Nephron progenitor cell (in vitro differentiated cells): ENCODE measurements at regions not wholly inside any gene's neighbourhood (a gene's known extent, or its start where the extent isn't known, plus 50 kb on each side); places are given as distances from the start of the nearest gene placed in this dataset.

Source experiments
- DNase-seq: peaks from one replicate; pipeline ENCODE4 v3.0.0; 2021
- H3K27ac Mint-ChIP-seq: 2 replicates; pipeline ENCODE4 v1.8.0; 2021; ENCODE audit warnings: mild to moderate bottlenecking, moderate library complexity, mixed read lengths
- H3K27me3 Mint-ChIP-seq: 2 replicates; pipeline ENCODE4 v1.8.0; 2021; ENCODE audit warnings: mild to moderate bottlenecking, low read depth, mixed read lengths; ENCODE audit not compliant: poor library complexity
- H3K36me3 Mint-ChIP-seq: 2 replicates; pipeline ENCODE4 v1.8.0; 2021; ENCODE audit warnings: low read depth, mixed read lengths
- H3K4me1 Mint-ChIP-seq: 2 replicates; pipeline ENCODE4 v1.8.0; 2021; ENCODE audit warnings: mixed read lengths
- H3K4me3 Mint-ChIP-seq: 2 replicates; pipeline ENCODE4 v1.8.0; 2021; ENCODE audit warnings: mild to moderate bottlenecking, moderate library complexity, mixed read lengths
- H3K9me3 Mint-ChIP-seq: 2 replicates; pipeline ENCODE4 v1.8.0; 2021; ENCODE audit warnings: mild to moderate bottlenecking, moderate library complexity, mixed read lengths
- CTCF ChIP-seq: fragments of 200-600 bp; sonication (generic); IDR thresholded peaks from 2 replicates; pipeline ENCODE4 v1.5.0; 2021; ENCODE audit warnings: antibody characterized with exemption

DNA sequence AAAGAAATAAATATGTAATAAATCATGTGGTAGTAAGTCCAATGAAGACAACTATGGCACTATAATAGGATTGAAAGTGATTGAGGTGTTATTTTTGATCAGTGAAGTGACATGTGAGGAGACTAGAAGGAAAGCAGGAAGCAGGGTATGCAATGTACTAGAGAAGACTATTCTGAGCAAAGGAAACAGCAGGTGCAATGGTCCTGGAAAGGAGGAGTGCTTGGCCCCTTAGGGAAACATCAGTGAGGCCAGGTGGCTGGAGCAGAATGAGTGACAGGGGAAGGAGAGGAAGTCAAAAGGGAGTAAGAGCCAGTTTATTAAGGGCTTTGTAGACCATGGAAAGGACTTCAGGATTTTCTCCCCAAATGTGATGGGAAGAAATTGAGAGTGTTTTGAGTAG, 207.6 kb upstream of the HCCS start:
- Mint-ChIP-seq H3K4me1 (no peaks in the 10 kb centered on the region), H3K27me3 (no peaks in the 10 kb centered on the region), H3K27ac (no peak overlapping the region), H3K9me3 (peaks cover 30% of the 10 kb centered on the region), H3K4me3 (no peak overlapping the region), H3K36me3 (peaks cover 5% of the 10 kb centered on the region)
- no peak for TF ChIP-seq CTCF
- no peak for DNase-seq

GRCh38 chrX:10904220-10904619, 206.9 kb upstream of the HCCS start:
- H3K27ac Mint-ChIP-seq = no peak overlapping the region
- peaks cover 5% of the 10 kb centered on the region for H3K36me3 Mint-ChIP-seq
- H3K27me3 Mint-ChIP-seq = no peaks in the 10 kb centered on the region
- no peak for DNase-seq
- no peaks in the 10 kb centered on the region for H3K4me1 Mint-ChIP-seq
- H3K4me3 Mint-ChIP-seq = no peak overlapping the region
- TF ChIP-seq CTCF = no peak
- peaks cover 33% of the 10 kb centered on the region for H3K9me3 Mint-ChIP-seq

- no peak for DNase-seq
- no peak for TF ChIP-seq CTCF
- Mint-ChIP-seq H3K4me3 (no peak overlapping the region), H3K9me3 (peaks cover 37% of the 10 kb centered on the region), H3K27ac (no peak overlapping the region), H3K27me3 (no peaks in the 10 kb centered on the region), H3K4me1 (no peaks in the 10 kb centered on the region), H3K36me3 (peaks cover 5% of the 10 kb centered on the region)
These were observed 204.3 kb upstream of the HCCS start for GRCh38 chrX:10906866-10907265.

- DNase-seq = no peak
These were observed 189.0 kb upstream of the HCCS start for GRCh38 chrX:10922159-10922558.

GRCh38 chrX:10922835-10923234, 188.3 kb upstream of the HCCS start:
- Mint-ChIP-seq H3K4me3 (no peak overlapping the region), H3K4me1 (peaks cover 12% of the 10 kb centered on the region), H3K27ac (no peak overlapping the region), H3K27me3 (no peaks in the 10 kb centered on the region), H3K9me3 (peaks cover 33% of the 10 kb centered on the region), H3K36me3 (no peaks in the 10 kb centered on the region)
- DNase-seq = no peak
- TF ChIP-seq CTCF = no peak

More at GRCh38 chrX:10922159-10922558, 189.0 kb upstream of the HCCS start:
- Mint-ChIP-seq H3K4me1 (peaks cover 12% of the 10 kb centered on the region), H3K4me3 (no peak overlapping the region), H3K27ac (no peak overlapping the region), H3K9me3 (peaks cover 31% of the 10 kb centered on the region), H3K27me3 (peaks cover under 1% of the 10 kb centered on the region), H3K36me3 (no peaks in the 10 kb centered on the region)
- no peak for TF ChIP-seq CTCF

- Mint-ChIP-seq H3K4me3 (no peak overlapping the region), H3K27me3 (no peaks in the 10 kb centered on the region), H3K36me3 (no peaks in the 10 kb centered on the region), H3K4me1 (peaks cover 12% of the 10 kb centered on the region), H3K27ac (no peak overlapping the region), H3K9me3 (peaks cover 40% of the 10 kb centered on the region)
- DNase-seq = no peak
- no peak for TF ChIP-seq CTCF
These were observed 187.7 kb upstream of the HCCS start for GRCh38 chrX:10923466-10923865.
